ENCODE measurements at regions not wholly inside any gene's neighbourhood (a gene's known extent, or its start where the extent isn't known, plus 50 kb on each side); places are given as distances from the start of the nearest gene placed in this dataset.

- no peak for TF ChIP-seq CTCF (IDR thresholded peaks at IDR 0.05; ENCODE audit: low read depth, low read length)
- no peak for TF ChIP-seq EZH2phosphoT487 (IDR thresholded peaks at IDR 0.05; ENCODE audit: low read depth)
Measured at GRCh38 chr11:104320097-104320496, 156.2 kb upstream of the PDGFD start.

All from OCI-LY3 (cell line).